Urinary bladder (tissue), 3 donors: ENCODE measurements at regions not wholly inside any gene's neighbourhood (a gene's known extent, or its start where the extent isn't known, plus 50 kb on each side); places are given as distances from the start of the nearest gene placed in this dataset.

Source experiments
- DNase-seq: peaks from one replicate; pipeline ENCODE4 v3.0.0-alpha.2; 2015; ENCODE audit errors: extremely low spot score
- H3K27ac ChIP-seq: one replicate; pipeline ENCODE4 v1.5.1; 2013; ENCODE audit warnings: low read depth, mild to moderate bottlenecking, moderate library complexity
- H3K36me3 ChIP-seq: one replicate; pipeline ENCODE4 v1.6.1; 2013; ENCODE audit warnings: mild to moderate bottlenecking, moderate library complexity; ENCODE audit not compliant: insufficient read depth
- H3K4me1 ChIP-seq: one replicate; pipeline ENCODE4 v1.6.1; 2013; ENCODE audit warnings: mild to moderate bottlenecking, moderate library complexity; ENCODE audit not compliant: insufficient read depth
- H3K4me3 ChIP-seq: one replicate; pipeline ENCODE4 v1.5.1; 2013; ENCODE audit warnings: low read depth, low read length
- WGBS: extraction: QIAGEN DNeasy Blood & Tissue Kit; methylation state at CpG from one replicate; pipeline ENCODE4 v1.1.7; 2013; 5-methylcytosine and 5-hydroxymethylcytosine counted together
- donor health status: healthy with polysubstance abuse.
- donor health status: healthy.

- Histone ChIP-seq H3K27ac (no peak overlapping the region), H3K36me3 (no peaks in the 10 kb centered on the region), H3K4me1 (no peaks in the 10 kb centered on the region), H3K4me3 (no peak overlapping the region)
- no peak for DNase-seq
These were observed 453.4 kb upstream of the ROBO2 start for GRCh38 chr3:76586471-76586870.

GRCh38 chr3:76610150-76610549 lies 429.7 kb upstream of the ROBO2 start:
- H3K4me1 ChIP-seq, result no peaks in the 10 kb centered on the region
- WGBS, result 94% methylated on average over 11 of the region's 11 CpGs
- H3K4me3 ChIP-seq, result no peak overlapping the region
- H3K36me3 ChIP-seq, result no peaks in the 10 kb centered on the region
- DNase-seq, result no peak
- no peak overlapping the region for H3K27ac ChIP-seq

- H3K36me3 ChIP-seq, result no peaks in the 10 kb centered on the region
- H3K4me1 ChIP-seq, result no peaks in the 10 kb centered on the region
- 33% methylated on average over 1 of the region's 1 CpG for WGBS
- no peak overlapping the region for H3K27ac ChIP-seq
- H3K4me3 ChIP-seq, result no peak overlapping the region
- DNase-seq, result no peak
These were observed 424.2 kb upstream of the ROBO2 start for GRCh38 chr3:76615719-76616118.

- Histone ChIP-seq H3K4me1 (no peaks in the 10 kb centered on the region), H3K4me3 (no peak overlapping the region), H3K36me3 (no peaks in the 10 kb centered on the region), H3K27ac (no peak overlapping the region)
- DNase-seq, result no peak
- WGBS, result 85% methylated on average over 6 of the region's 6 CpGs
These were observed 415.7 kb upstream of the ROBO2 start for GRCh38 chr3:76624164-76624563.

GRCh38 chr3:76627236-76627635 lies 412.7 kb upstream of the ROBO2 start:
- no peak for DNase-seq
- WGBS, result 41% methylated on average over 4 of the region's 4 CpGs
- H3K4me1 ChIP-seq, result no peaks in the 10 kb centered on the region
- no peaks in the 10 kb centered on the region for H3K36me3 ChIP-seq
- H3K27ac ChIP-seq, result no peak overlapping the region
- H3K4me3 ChIP-seq, result no peak overlapping the region

GRCh38 chr3:76631251-76631650 lies 408.6 kb upstream of the ROBO2 start:
- no peaks in the 10 kb centered on the region for H3K36me3 ChIP-seq
- 85% methylated on average over 4 of the region's 4 CpGs for whole genome bisulfite sequencing
- no peak for DNase-seq
- no peaks in the 10 kb centered on the region for H3K4me1 ChIP-seq
- no peak overlapping the region for H3K4me3 ChIP-seq
- no peak overlapping the region for H3K27ac ChIP-seq

GRCh38 chr3:76638006-76638405 lies 401.9 kb upstream of the ROBO2 start:
- Histone ChIP-seq H3K4me1 (no peaks in the 10 kb centered on the region), H3K36me3 (no peaks in the 10 kb centered on the region), H3K4me3 (no peak overlapping the region), H3K27ac (no peak overlapping the region)
- DNase-seq, result no peak

GRCh38 chr3:76643623-76644304 lies 396.1 kb upstream of the ROBO2 start:
- no peaks in the 10 kb centered on the region for H3K36me3 ChIP-seq
- no peaks in the 10 kb centered on the region for H3K4me1 ChIP-seq
- no peak for DNase-seq
- H3K4me3 ChIP-seq, result no peak overlapping the region
- no peak overlapping the region for H3K27ac ChIP-seq

GRCh38 chr3:76644305-76644675 lies 395.6 kb upstream of the ROBO2 start:
- WGBS, result 85% methylated on average over 4 of the region's 4 CpGs
- DNase-seq, result no peak
- no peaks in the 10 kb centered on the region for H3K36me3 ChIP-seq
- no peaks in the 10 kb centered on the region for H3K4me1 ChIP-seq
- H3K4me3 ChIP-seq, result no peak overlapping the region
- H3K27ac ChIP-seq, result no peak overlapping the region

- WGBS, result 92% methylated on average over 2 of the region's 2 CpGs
- no peak for DNase-seq
- no peaks in the 10 kb centered on the region for H3K4me1 ChIP-seq
- H3K4me3 ChIP-seq, result no peak overlapping the region
- no peaks in the 10 kb centered on the region for H3K36me3 ChIP-seq
- no peak overlapping the region for H3K27ac ChIP-seq
These were observed 394.2 kb upstream of the ROBO2 start for GRCh38 chr3:76645724-76646123.

- WGBS, result 76% methylated on average over 13 of the region's 13 CpGs
- Histone ChIP-seq H3K36me3 (no peaks in the 10 kb centered on the region), H3K4me3 (no peak overlapping the region), H3K27ac (no peak overlapping the region), H3K4me1 (no peaks in the 10 kb centered on the region)
- DNase-seq, result no peak
These were observed 392.9 kb upstream of the ROBO2 start for GRCh38 chr3:76646921-76647562.

GRCh38 chr3:76651784-76652183 lies 388.1 kb upstream of the ROBO2 start:
- WGBS, result 89% methylated on average over 1 of the region's 1 CpG
- Histone ChIP-seq H3K36me3 (no peaks in the 10 kb centered on the region), H3K4me1 (no peaks in the 10 kb centered on the region), H3K4me3 (no peak overlapping the region), H3K27ac (no peak overlapping the region)
- DNase-seq, result no peak

- H3K36me3 ChIP-seq, result no peaks in the 10 kb centered on the region
- DNase-seq, result no peak
- H3K4me1 ChIP-seq, result no peaks in the 10 kb centered on the region
- no peak overlapping the region for H3K4me3 ChIP-seq
- WGBS, result 83% methylated on average over 1 of the region's 1 CpG
- no peak overlapping the region for H3K27ac ChIP-seq
These were observed 387.4 kb upstream of the ROBO2 start for GRCh38 chr3:76652524-76652923.

- no peaks in the 10 kb centered on the region for H3K36me3 ChIP-seq
- DNase-seq, result no peak
- H3K27ac ChIP-seq, result no peak overlapping the region
- H3K4me1 ChIP-seq, result no peaks in the 10 kb centered on the region
- no peak overlapping the region for H3K4me3 ChIP-seq
- 86% methylated on average over 6 of the region's 6 CpGs for WGBS
These were observed 386.2 kb upstream of the ROBO2 start for GRCh38 chr3:76653640-76654251.
